Hepatocyte (in vitro differentiated cells): ENCODE measurements at regions not wholly inside any gene's neighbourhood (a gene's known extent, or its start where the extent isn't known, plus 50 kb on each side); places are given as distances from the start of the nearest gene placed in this dataset.

ENCODE experiments used
- DNase-seq: peaks from one replicate; pipeline ENCODE4 v3.0.0-alpha.2; 2016; ENCODE audit warnings: low spot score
- H2AFZ ChIP-seq: fragments of 200-600 bp; sonication (generic); 2 replicates; pipeline ENCODE4 v1.6.0; 2016; ENCODE audit warnings: antibody characterized with exemption, mild to moderate bottlenecking
- H3K27ac ChIP-seq: fragments of 200-600 bp; sonication (generic); 2 replicates; pipeline ENCODE4 v1.5.1; 2016; ENCODE audit warnings: mild to moderate bottlenecking
- H3K27me3 ChIP-seq: fragments of 200-600 bp; sonication (generic); 2 replicates; pipeline ENCODE4 v1.6.1; 2016
- H3K36me3 ChIP-seq: fragments of 200-600 bp; sonication (generic); replicated peaks from 2 replicates; pipeline ENCODE4 v1.5.1; 2016; ENCODE audit warnings: low read depth; ENCODE audit not compliant: insufficient read depth
- H3K4me1 ChIP-seq: fragments of 200-600 bp; sonication (generic); 2 replicates; pipeline ENCODE4 v1.5.1; 2016; ENCODE audit warnings: mild to moderate bottlenecking, moderate library complexity; ENCODE audit not compliant: insufficient read depth
- H3K4me2 ChIP-seq: fragments of 200-600 bp; sonication (generic); 2 replicates; pipeline ENCODE4 v1.6.0; 2016
- H3K4me3 ChIP-seq: fragments of 200-600 bp; sonication (generic); 2 replicates; pipeline ENCODE4 v1.5.1; 2016; ENCODE audit warnings: mild to moderate bottlenecking
- H3K79me2 ChIP-seq: fragments of 200-600 bp; sonication (generic); 2 replicates; pipeline ENCODE4 v1.6.0; 2017; ENCODE audit warnings: mild to moderate bottlenecking
- H3K9me2 ChIP-seq: fragments of 200-600 bp; sonication (generic); replicated peaks from 2 replicates; pipeline ENCODE4 v1.6.0; 2017; ENCODE audit warnings: mild to moderate bottlenecking; ENCODE audit not compliant: insufficient read depth
- H3K9me3 ChIP-seq: fragments of 200-600 bp; sonication (generic); 2 replicates; pipeline ENCODE4 v1.5.1; 2016; ENCODE audit warnings: low read depth, mild to moderate bottlenecking
- H4K20me1 ChIP-seq: fragments of 200-600 bp; sonication (generic); 2 replicates; pipeline ENCODE4 v1.6.0; 2016; ENCODE audit warnings: mild to moderate bottlenecking; ENCODE audit not compliant: insufficient read depth, poor library complexity, severe bottlenecking
- EZH2 ChIP-seq: fragments of 200-600 bp; sonication (generic); IDR thresholded peaks from 2 replicates; pipeline ENCODE4 v1.6.1; 2016; ENCODE audit warnings: antibody characterized with exemption, mild to moderate bottlenecking, borderline replicate concordance
- EZH2phosphoT487 ChIP-seq: fragments of 200-600 bp; sonication (generic); IDR thresholded peaks from one replicate; pipeline ENCODE4 v1.6.1; 2018; ENCODE audit warnings: antibody characterized with exemption, mild to moderate bottlenecking, low read depth, moderate library complexity; ENCODE audit not compliant: unreplicated experiment, severe bottlenecking
- WGBS: methylation state at CpG from one replicate; pipeline ENCODE4 v1.1.6; 2016; ENCODE audit warnings: low lambda C conversion rate; ENCODE audit errors: missing lambda C conversion rate; 5-methylcytosine and 5-hydroxymethylcytosine counted together
- TF ChIP-seq, protein P1 (sequence below): fragments of 200-600 bp; sonication (generic); IDR thresholded peaks from 2 replicates; pipeline ENCODE4 v1.5.1; 2016; ENCODE audit warnings: antibody characterized with exemption, mild to moderate bottlenecking; ENCODE audit not compliant: poor library complexity

- H3K79me2 ChIP-seq = no peaks in the 10 kb centered on the region
- DNase-seq = no peak
Observed at GRCh38 chr6:45757443-45758130, 258.1 kb downstream of the CLIC5 start.

GRCh38 chr6:45756606-45757005, 259.1 kb downstream of the CLIC5 start:
- Histone ChIP-seq H3K27me3 (no peaks in the 10 kb centered on the region), H3K36me3 (no peaks in the 10 kb centered on the region), H3K27ac (no peak overlapping the region), H4K20me1 (no peaks in the 10 kb centered on the region), H3K9me3 (no peaks in the 10 kb centered on the region), H3K4me2 (no peak overlapping the region), H2AFZ (no peak overlapping the region), H3K79me2 (no peaks in the 10 kb centered on the region), H3K9me2 (no peaks in the 10 kb centered on the region), H3K4me1 (no peaks in the 10 kb centered on the region), H3K4me3 (no peak overlapping the region)
- TF ChIP-seq EZH2 (no peak), EZH2phosphoT487 (no peak)
- TF ChIP-seq, protein P1, sequence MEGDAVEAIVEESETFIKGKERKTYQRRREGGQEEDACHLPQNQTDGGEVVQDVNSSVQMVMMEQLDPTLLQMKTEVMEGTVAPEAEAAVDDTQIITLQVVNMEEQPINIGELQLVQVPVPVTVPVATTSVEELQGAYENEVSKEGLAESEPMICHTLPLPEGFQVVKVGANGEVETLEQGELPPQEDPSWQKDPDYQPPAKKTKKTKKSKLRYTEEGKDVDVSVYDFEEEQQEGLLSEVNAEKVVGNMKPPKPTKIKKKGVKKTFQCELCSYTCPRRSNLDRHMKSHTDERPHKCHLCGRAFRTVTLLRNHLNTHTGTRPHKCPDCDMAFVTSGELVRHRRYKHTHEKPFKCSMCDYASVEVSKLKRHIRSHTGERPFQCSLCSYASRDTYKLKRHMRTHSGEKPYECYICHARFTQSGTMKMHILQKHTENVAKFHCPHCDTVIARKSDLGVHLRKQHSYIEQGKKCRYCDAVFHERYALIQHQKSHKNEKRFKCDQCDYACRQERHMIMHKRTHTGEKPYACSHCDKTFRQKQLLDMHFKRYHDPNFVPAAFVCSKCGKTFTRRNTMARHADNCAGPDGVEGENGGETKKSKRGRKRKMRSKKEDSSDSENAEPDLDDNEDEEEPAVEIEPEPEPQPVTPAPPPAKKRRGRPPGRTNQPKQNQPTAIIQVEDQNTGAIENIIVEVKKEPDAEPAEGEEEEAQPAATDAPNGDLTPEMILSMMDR = no peak
- DNase-seq = no peak
- 74% methylated on average over 3 of the region's 3 CpGs for WGBS

More at GRCh38 chr6:45757443-45758130, 258.1 kb downstream of the CLIC5 start:
- TF ChIP-seq EZH2phosphoT487 = no peak
- TF ChIP-seq, protein P1 = no peak
- TF ChIP-seq EZH2 = no peak
- Histone ChIP-seq H3K9me2 (no peaks in the 10 kb centered on the region), H3K4me3 (no peak overlapping the region), H2AFZ (no peak overlapping the region), H3K36me3 (no peaks in the 10 kb centered on the region), H4K20me1 (no peaks in the 10 kb centered on the region), H3K4me1 (no peaks in the 10 kb centered on the region), H3K4me2 (no peak overlapping the region), H3K27ac (no peak overlapping the region), H3K27me3 (no peaks in the 10 kb centered on the region), H3K9me3 (no peaks in the 10 kb centered on the region)
- WGBS = 88% methylated on average over 3 of the region's 3 CpGs

DNA sequence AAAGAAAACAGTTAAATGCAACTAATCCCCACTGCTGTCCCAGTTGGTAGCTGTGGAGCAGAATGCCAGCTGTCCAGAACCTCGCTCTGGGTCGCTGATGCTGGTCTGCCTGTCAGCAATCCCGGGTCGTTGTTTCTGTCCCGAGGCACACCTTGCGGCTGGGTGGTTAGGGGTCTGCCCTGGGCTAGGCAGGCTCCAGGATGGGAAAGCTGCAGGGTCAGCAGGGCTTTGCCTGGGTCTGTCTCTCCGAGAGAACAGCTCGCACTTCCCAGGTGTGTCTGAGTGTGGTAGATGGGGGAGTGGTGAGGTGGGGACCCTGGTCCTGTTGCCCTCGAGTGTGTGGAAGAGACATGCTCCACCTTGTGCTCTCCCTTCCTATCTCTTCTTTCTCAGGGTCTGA, 261.2 kb downstream of the CLIC5 start:
- no peak for TF ChIP-seq EZH2phosphoT487
- TF ChIP-seq EZH2 = no peak
- TF ChIP-seq, protein P1 = no peak
- no peaks in the 10 kb centered on the region for H3K79me2 ChIP-seq
- no peaks in the 10 kb centered on the region for H3K36me3 ChIP-seq
- no peaks in the 10 kb centered on the region for H3K9me3 ChIP-seq
- no peak overlapping the region for H3K4me3 ChIP-seq
- no peak for DNase-seq
- H3K27me3 ChIP-seq = no peaks in the 10 kb centered on the region
- H3K27ac ChIP-seq = no peak overlapping the region
- no peaks in the 10 kb centered on the region for H4K20me1 ChIP-seq
- H3K4me2 ChIP-seq = no peak overlapping the region
- no peaks in the 10 kb centered on the region for H3K4me1 ChIP-seq
- H3K9me2 ChIP-seq = no peaks in the 10 kb centered on the region
- H2AFZ ChIP-seq = no peak overlapping the region
- 88% methylated on average over 9 of the region's 9 CpGs for WGBS
